Caco-2 (cell line): ENCODE measurements at regions not wholly inside any gene's neighbourhood (a gene's known extent, or its start where the extent isn't known, plus 50 kb on each side); places are given as distances from the start of the nearest gene placed in this dataset.

Experiments
- BruUV-seq: library from RNA; stranded (reverse); fragments of 400-500 nt; replicated peaks from 2 replicates; lab custom pipeline; 2021; lab: Mats Ljungman, UMichigan
- CTCF ChIA-PET: fragments of 300-600 bp; sonication (Branson Sonifier 250); formaldehyde crosslinking; loops from one replicate; lab custom pipeline; 2022; ENCODE audit warnings: antibody characterized with exemption; lab: Charles Lee
- POLR2A ChIA-PET: fragments of 300-600 bp; sonication (Branson Sonifier 250); formaldehyde crosslinking; loops from one replicate; lab custom pipeline; 2022; ENCODE audit warnings: antibody characterized with exemption; lab: Charles Lee
- DNase-seq, 2 experiments: peaks; one replicate each; pipeline versions ENCODE4 v3.0.0 to v3.0.0-alpha.2; 2020 to 2022
- H3K27me3 ChIP-seq: replicated peaks from 2 replicates; pipeline ENCODE4 v1.6.0; 2011; ENCODE audit warnings: low read length; ENCODE audit not compliant: control insufficient read depth, insufficient read depth
- H3K36me3 ChIP-seq: 2 replicates; pipeline ENCODE4 v1.5.1; 2011; ENCODE audit warnings: low read length; ENCODE audit not compliant: control insufficient read depth, insufficient read depth
- H3K4me1 ChIP-seq: fragments of 250-450 bp; sonication (Bioruptor Pico); 2 replicates; pipeline ENCODE4 v1.5.1; 2020; ENCODE audit warnings: mild to moderate bottlenecking
- H3K4me3 ChIP-seq: 2 replicates; pipeline ENCODE4 v1.5.1; 2011; ENCODE audit warnings: low read depth, mild to moderate bottlenecking, control low read depth, low read length
- H3K9me3 ChIP-seq: fragments of 250-450 bp; sonication (Bioruptor Pico); 2 replicates; pipeline ENCODE4 v1.5.1; 2020; ENCODE audit warnings: mild to moderate bottlenecking, moderate library complexity
- H3K27ac Mint-ChIP-seq: one replicate; pipeline ENCODE4 v1.8.0; 2022; ENCODE audit warnings: mixed read lengths; ENCODE audit not compliant: unreplicated experiment
- H3K27me3 Mint-ChIP-seq: one replicate; pipeline ENCODE4 v1.8.0; 2022; ENCODE audit warnings: mixed read lengths; ENCODE audit not compliant: insufficient read depth, unreplicated experiment
- H3K36me3 Mint-ChIP-seq: one replicate; pipeline ENCODE4 v1.8.0; 2022; ENCODE audit warnings: mild to moderate bottlenecking, mixed read lengths; ENCODE audit not compliant: insufficient read depth, unreplicated experiment
- H3K4me1 Mint-ChIP-seq: one replicate; pipeline ENCODE4 v1.8.0; 2022; ENCODE audit warnings: low read depth, mixed read lengths; ENCODE audit not compliant: unreplicated experiment
- H3K4me3 Mint-ChIP-seq: one replicate; pipeline ENCODE4 v1.8.0; 2022; ENCODE audit warnings: mild to moderate bottlenecking, moderate library complexity, mixed read lengths; ENCODE audit not compliant: unreplicated experiment
- H3K9me3 Mint-ChIP-seq: one replicate; pipeline ENCODE4 v1.8.0; 2022; ENCODE audit warnings: mixed read lengths; ENCODE audit not compliant: unreplicated experiment
- intact Hi-C: fragments of 100-400 bp; cut with micrococcal nuclease; formaldehyde crosslinking; loops from one replicate; pipeline ENCODE4 v1.10.0; 2022; ENCODE audit not compliant: unreplicated experiment
- TF ChIP-seq, protein P1 (sequence below), 2 experiments: fragments of 200-600 bp in 1 of 2; IDR thresholded peaks; 1 replicate in 1 of 2; 2 replicates in 1 of 2; pipeline versions ENCODE4 v1.5.1 to v1.8.0; 2011 to 2022; ENCODE audit warnings: antibody characterized with exemption in 1 of 2, control low read depth in 1 of 2, inconsistent platforms in 1 of 2, low read depth in 1 of 2, low read length in 1 of 2, mild to moderate bottlenecking in 1 of 2, moderate library complexity in 1 of 2; ENCODE audit not compliant: insufficient read depth in 1 of 2, severe bottlenecking in 1 of 2, unreplicated experiment in 1 of 2

DNA sequence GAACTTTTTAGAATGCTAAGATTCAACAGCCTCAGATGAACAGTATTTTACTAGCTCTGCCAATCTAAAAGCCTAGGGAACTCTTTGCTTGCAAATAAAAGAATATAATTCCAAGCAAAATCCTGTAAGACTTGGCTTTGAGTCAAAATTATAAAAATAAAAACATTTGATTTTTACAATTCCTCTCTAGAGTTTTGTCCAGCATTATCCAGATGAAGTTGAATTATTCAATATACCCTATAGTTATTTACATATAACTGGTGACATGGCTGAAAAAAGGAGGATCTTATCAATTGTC lies 378.3 kb downstream of the ETS1 start:
- intact Hi-C loops, result no loop called here

DNA sequence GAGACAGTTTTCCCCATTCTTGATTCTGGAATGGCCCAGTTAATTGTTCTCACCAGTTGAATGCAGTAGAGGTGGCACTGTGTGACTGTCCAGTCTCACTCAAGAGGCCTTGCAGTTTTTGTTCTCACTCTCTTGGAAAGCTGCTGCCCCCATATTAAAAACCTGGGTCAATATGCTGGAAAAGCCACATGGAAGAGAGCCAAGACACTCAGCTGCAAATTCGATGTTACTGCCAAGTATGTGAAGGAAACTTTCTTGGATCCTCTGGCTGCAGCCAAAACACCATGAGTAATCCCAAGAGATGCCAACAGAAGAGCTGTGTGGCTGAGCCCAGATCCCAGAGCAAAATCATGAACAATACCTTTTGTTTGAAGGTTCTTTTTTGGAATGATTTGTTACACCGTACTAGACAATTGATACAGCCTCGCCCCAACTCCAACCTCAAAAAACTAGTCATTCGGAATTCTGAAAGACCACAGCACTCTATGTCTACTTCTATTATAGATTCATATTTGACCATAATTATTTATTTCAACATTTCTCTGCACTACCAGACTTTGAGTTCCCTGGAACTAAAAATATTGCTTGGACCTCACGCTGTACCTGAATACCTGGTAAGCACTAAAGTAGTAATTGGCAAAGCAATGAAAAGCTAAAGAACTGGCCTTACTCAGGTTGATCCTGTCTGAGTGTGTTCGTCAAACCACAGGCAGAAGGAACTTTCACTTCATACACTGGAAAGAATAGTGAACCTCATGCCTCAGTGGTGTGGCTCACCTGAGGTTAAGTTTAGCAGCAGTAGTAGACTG lies 378.8 kb downstream of the ETS1 start:
- Mint-ChIP-seq H3K27ac (peak overlapping the region; percentile 80), H3K4me1 (peaks cover 40% of the 10 kb centered on the region), H3K27me3 (no peaks in the 10 kb centered on the region), H3K9me3 (peaks cover 57% of the 10 kb centered on the region), H3K4me3 (peak overlapping the region; percentile 20), H3K36me3 (peaks cover 7% of the 10 kb centered on the region)
- H3K9me3 ChIP-seq, result 0 out of 2 replicates have a peak, but pooled peaks cover 23% of the 10 kb centered on the region
- TF ChIP-seq, protein P1, sequence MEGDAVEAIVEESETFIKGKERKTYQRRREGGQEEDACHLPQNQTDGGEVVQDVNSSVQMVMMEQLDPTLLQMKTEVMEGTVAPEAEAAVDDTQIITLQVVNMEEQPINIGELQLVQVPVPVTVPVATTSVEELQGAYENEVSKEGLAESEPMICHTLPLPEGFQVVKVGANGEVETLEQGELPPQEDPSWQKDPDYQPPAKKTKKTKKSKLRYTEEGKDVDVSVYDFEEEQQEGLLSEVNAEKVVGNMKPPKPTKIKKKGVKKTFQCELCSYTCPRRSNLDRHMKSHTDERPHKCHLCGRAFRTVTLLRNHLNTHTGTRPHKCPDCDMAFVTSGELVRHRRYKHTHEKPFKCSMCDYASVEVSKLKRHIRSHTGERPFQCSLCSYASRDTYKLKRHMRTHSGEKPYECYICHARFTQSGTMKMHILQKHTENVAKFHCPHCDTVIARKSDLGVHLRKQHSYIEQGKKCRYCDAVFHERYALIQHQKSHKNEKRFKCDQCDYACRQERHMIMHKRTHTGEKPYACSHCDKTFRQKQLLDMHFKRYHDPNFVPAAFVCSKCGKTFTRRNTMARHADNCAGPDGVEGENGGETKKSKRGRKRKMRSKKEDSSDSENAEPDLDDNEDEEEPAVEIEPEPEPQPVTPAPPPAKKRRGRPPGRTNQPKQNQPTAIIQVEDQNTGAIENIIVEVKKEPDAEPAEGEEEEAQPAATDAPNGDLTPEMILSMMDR (IDR thresholded peaks at IDR 0.05; ENCODE audit: insufficient read depth in 1 of 2, low read depth in 1 of 2, low read length in 1 of 2, severe bottlenecking in 1 of 2, unreplicated experiment in 1 of 2), result no peak
- H3K4me1 ChIP-seq, result peaks cover 46% of the 10 kb centered on the region
- POLR2A ChIA-PET, result no interaction called here
- TSS peak; percentile 90 for BruUV-seq
- CTCF ChIA-PET, result no interaction called here
- no peaks in the 10 kb centered on the region for H3K27me3 ChIP-seq
- DNase-seq, result no peak
- intact Hi-C loops, result no loop called here
- H3K4me3 ChIP-seq, result no peak overlapping the region
- H3K36me3 ChIP-seq, result no peaks in the 10 kb centered on the region

More for the DNA sequence above, 378.3 kb downstream of the ETS1 start:
- Histone ChIP-seq H3K4me3 (no peak overlapping the region), H3K27me3 (no peaks in the 10 kb centered on the region), H3K9me3 (0 out of 2 replicates have a peak, but pooled peaks cover 23% of the 10 kb centered on the region), H3K36me3 (no peaks in the 10 kb centered on the region), H3K4me1 (peaks cover 46% of the 10 kb centered on the region)
- DNase-seq, result no peak
- ChIA-PET POLR2A (no interaction called here), CTCF (no interaction called here)
- Mint-ChIP-seq H3K27ac (peak overlapping the region; percentile 80), H3K36me3 (peaks cover 7% of the 10 kb centered on the region), H3K9me3 (peaks cover 62% of the 10 kb centered on the region), H3K4me1 (peaks cover 40% of the 10 kb centered on the region), H3K4me3 (no peak overlapping the region), H3K27me3 (no peaks in the 10 kb centered on the region)
- TF ChIP-seq, protein P1 (IDR thresholded peaks at IDR 0.05; ENCODE audit: insufficient read depth in 1 of 2, low read depth in 1 of 2, low read length in 1 of 2, severe bottlenecking in 1 of 2, unreplicated experiment in 1 of 2), result no peak
- BruUV-seq, result no TSS peak

DNA sequence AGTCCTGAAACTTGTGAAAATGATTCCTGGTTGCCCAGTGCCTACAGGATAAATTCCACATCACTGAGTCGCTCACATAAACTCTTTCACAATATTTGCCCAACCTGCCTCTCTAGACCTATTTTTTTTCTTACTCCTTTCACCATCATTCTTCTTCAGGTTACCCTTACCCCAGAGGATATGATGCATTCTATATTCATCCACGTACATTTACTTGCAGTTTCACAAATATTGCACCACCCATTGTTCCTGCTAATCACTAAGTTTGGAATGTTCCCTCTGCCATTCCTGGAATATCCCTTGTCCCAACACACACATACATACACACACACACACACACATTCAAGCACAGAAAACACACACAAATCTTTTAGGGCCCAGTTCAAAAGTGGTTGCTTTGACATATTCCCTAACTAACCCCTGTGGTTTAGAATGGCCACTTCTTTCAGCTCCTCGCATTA lies 379.5 kb downstream of the ETS1 start:
- Mint-ChIP-seq H3K27ac (peak overlapping the region; percentile 80), H3K4me1 (peaks cover 40% of the 10 kb centered on the region), H3K36me3 (peaks cover 7% of the 10 kb centered on the region), H3K9me3 (peaks cover 50% of the 10 kb centered on the region), H3K4me3 (peak overlapping the region; percentile 20), H3K27me3 (no peaks in the 10 kb centered on the region)
- Histone ChIP-seq H3K36me3 (no peaks in the 10 kb centered on the region), H3K4me3 (no peak overlapping the region), H3K4me1 (peaks cover 46% of the 10 kb centered on the region), H3K27me3 (no peaks in the 10 kb centered on the region), H3K9me3 (0 out of 2 replicates have a peak, but pooled peaks cover 23% of the 10 kb centered on the region)
- intact Hi-C loops, result no loop called here
- CTCF ChIA-PET, result no interaction called here
- DNase-seq, result peak; percentile 56 to 76
- POLR2A ChIA-PET, result no interaction called here
- TF ChIP-seq, protein P1 (IDR thresholded peaks at IDR 0.05; ENCODE audit: insufficient read depth in 1 of 2, low read depth in 1 of 2, low read length in 1 of 2, severe bottlenecking in 1 of 2, unreplicated experiment in 1 of 2), result no peak
- BruUV-seq, result no TSS peak
